ENCODE measurements at regions not wholly inside any gene's neighbourhood (a gene's known extent, or its start where the extent isn't known, plus 50 kb on each side); places are given as distances from the start of the nearest gene placed in this dataset.

GRCh38 chr13:72545030-72545719 lies 182.3 kb downstream of the MZT1 start (continued):
- no peak for TF ChIP-seq ZNF17 (CRISPR knock-in tag; IDR thresholded peaks at IDR 0.05)
- TF ChIP-seq ZFP82 (CRISPR knock-in tag; IDR thresholded peaks at IDR 0.05; ENCODE audit: borderline replicate concordance): no peak
- no peak for TF ChIP-seq ATM (IDR thresholded peaks at IDR 0.05; ENCODE audit: borderline replicate concordance)
- TF ChIP-seq CSRNP1 (CRISPR knock-in tag; IDR thresholded peaks at IDR 0.05): no peak
- TF ChIP-seq MED1 (CRISPR knock-in tag; IDR thresholded peaks at IDR 0.05): peak; percentile 92
- no peak for TF ChIP-seq TFDP1 (CRISPR knock-in tag; IDR thresholded peaks at IDR 0.05; ENCODE audit: borderline replicate concordance)
- TF ChIP-seq ZMYM2 (CRISPR knock-in tag; IDR thresholded peaks at IDR 0.05): peak; percentile 98
- no peak for TF ChIP-seq NR2F2 (IDR thresholded peaks at IDR 0.05; ENCODE audit: borderline replicate concordance, low read depth)
- no peak for TF ChIP-seq PAWR (CRISPR knock-in tag; IDR thresholded peaks at IDR 0.05; ENCODE audit: borderline replicate concordance)
- peak; percentile 100 for TF ChIP-seq ZBTB20 (CRISPR knock-in tag; IDR thresholded peaks at IDR 0.05; ENCODE audit: borderline replicate concordance, low read depth)
- peak; percentile 71; the same call in 1 of the 2 replicates for TF ChIP-seq ERF (CRISPR knock-in tag; IDR thresholded peaks at IDR 0.05)
- no peak for TF ChIP-seq IRF9 (CRISPR knock-in tag; IDR thresholded peaks at IDR 0.05; ENCODE audit: borderline replicate concordance)
- TF ChIP-seq TMF1 (CRISPR knock-in tag; IDR thresholded peaks at IDR 0.05; ENCODE audit: low read depth): no peak
- TF ChIP-seq ZNF124 (CRISPR knock-in tag; IDR thresholded peaks at IDR 0.05): peak; percentile 51; the same call in 1 of the 2 replicates
- TF ChIP-seq PPARG (CRISPR knock-in tag; conservative IDR thresholded peaks at IDR 0.05): peak; percentile 71
- no peak for TF ChIP-seq ZNF574 (CRISPR knock-in tag; IDR thresholded peaks at IDR 0.05)
- TF ChIP-seq NFYB (CRISPR knock-in tag; IDR thresholded peaks at IDR 0.05): no peak
- peak; percentile 68 for TF ChIP-seq ADNP (CRISPR knock-in tag; IDR thresholded peaks at IDR 0.05)
- peak; percentile 98 for TF ChIP-seq ZNF629 (CRISPR knock-in tag; conservative IDR thresholded peaks at IDR 0.05)
- TF ChIP-seq HMG20A (CRISPR knock-in tag; IDR thresholded peaks at IDR 0.05; ENCODE audit: borderline replicate concordance): peak; percentile 63; the same call in 1 of the 2 replicates
- TF ChIP-seq HINFP (CRISPR knock-in tag; IDR thresholded peaks at IDR 0.05; ENCODE audit: low read depth): no peak
- no peak for TF ChIP-seq ZNF790 (CRISPR knock-in tag; IDR thresholded peaks at IDR 0.05; ENCODE audit: borderline replicate concordance)
- no peak for TF ChIP-seq ZNF333 (CRISPR knock-in tag; IDR thresholded peaks at IDR 0.05; ENCODE audit: borderline replicate concordance)
